Karpas-422 (cell line): ENCODE measurements at regions not wholly inside any gene's neighbourhood (a gene's known extent, or its start where the extent isn't known, plus 50 kb on each side); places are given as distances from the start of the nearest gene placed in this dataset.
"Not testable (repeated sequence)": the region's sequence is repeated elsewhere in the genome, so short reads cannot be mapped to it uniquely, and the experiment has no call there.

Experiments used
- DNase-seq: peaks from one replicate; pipeline ENCODE4 v3.0.0-alpha.2; 2015
- H2AFZ ChIP-seq: fragments of 200-600 bp; sonication (generic); 2 replicates; pipeline ENCODE4 v1.6.1; 2014; ENCODE audit warnings: antibody characterized with exemption, low read length, mixed read lengths
- H3K27ac ChIP-seq: fragments of 200-600 bp; sonication (generic); 2 replicates; pipeline ENCODE4 v1.5.1; 2014; ENCODE audit warnings: mild to moderate bottlenecking, low read length, moderate library complexity
- H3K27me3 ChIP-seq: fragments of 200-600 bp; sonication (generic); 2 replicates; pipeline ENCODE4 v1.6.1; 2014; ENCODE audit warnings: low read length, mixed read lengths
- H3K36me3 ChIP-seq: fragments of 200-600 bp; sonication (generic); 2 replicates; pipeline ENCODE4 v1.6.1; 2014; ENCODE audit warnings: low read length, mixed read lengths; ENCODE audit not compliant: insufficient read depth
- H3K4me1 ChIP-seq: fragments of 200-600 bp; sonication (generic); 2 replicates; pipeline ENCODE4 v1.6.1; 2014; ENCODE audit warnings: mild to moderate bottlenecking, low read length, mixed read lengths
- H3K4me2 ChIP-seq: fragments of 200-600 bp; sonication (generic); 2 replicates; pipeline ENCODE4 v1.6.1; 2014; ENCODE audit warnings: low read length, low read depth, mild to moderate bottlenecking; ENCODE audit not compliant: poor library complexity, severe bottlenecking
- H3K4me3 ChIP-seq: fragments of 200-600 bp; sonication (generic); 2 replicates; pipeline ENCODE4 v1.5.1; 2014; ENCODE audit warnings: mild to moderate bottlenecking, antibody characterized with exemption, low read length, mixed read lengths
- H3K79me2 ChIP-seq: fragments of 200-600 bp; sonication (generic); 2 replicates; pipeline ENCODE4 v1.6.1; 2014; ENCODE audit warnings: mild to moderate bottlenecking, low read length, mixed read lengths
- H3K9ac ChIP-seq: fragments of 200-600 bp; sonication (generic); 2 replicates; pipeline ENCODE4 v1.6.0; 2014; ENCODE audit warnings: low read length
- H3K9me2 ChIP-seq: fragments of 200-600 bp; sonication (generic), shearing (Covaris generic); replicated peaks from 2 replicates; pipeline ENCODE4 v1.6.0; 2014; ENCODE audit warnings: mild to moderate bottlenecking, low read length, moderate library complexity; ENCODE audit not compliant: insufficient read depth
- H3K9me3 ChIP-seq: fragments of 300-700, 200-600 bp; sonication (generic); 2 replicates; pipeline ENCODE4 v1.6.1; 2014; ENCODE audit warnings: low read length, mixed read lengths
- H4K20me1 ChIP-seq: fragments of 200-600 bp; sonication (generic); 2 replicates; pipeline ENCODE4 v1.6.1; 2014; ENCODE audit warnings: mild to moderate bottlenecking, antibody characterized with exemption, low read length, low read depth; ENCODE audit not compliant: insufficient read depth

GRCh38 chr4:132387060-132387459, 762.0 kb upstream of the PCDH10 start:
- Histone ChIP-seq H3K36me3 (no peaks in the 10 kb centered on the region), H4K20me1 (no peaks in the 10 kb centered on the region), H3K9ac (no peak overlapping the region), H3K4me3 (no peak overlapping the region), H3K79me2 (no peaks in the 10 kb centered on the region), H3K4me2 (no peak overlapping the region), H3K27ac (no peak overlapping the region), H2AFZ (peak overlapping the region; percentile 71; the same call in 1 of the 2 replicates), H3K9me3 (no peaks in the 10 kb centered on the region; the same call in 1 of the 2 replicates), H3K27me3 (no peaks in the 10 kb centered on the region), H3K9me2 (no peaks in the 10 kb centered on the region), H3K4me1 (no peaks in the 10 kb centered on the region)
- DNase-seq = no peak

GRCh38 chr4:132395561-132395960, 753.5 kb upstream of the PCDH10 start:
- Histone ChIP-seq H3K79me2 (no peaks in the 10 kb centered on the region), H2AFZ (peak overlapping the region; percentile 66; the same call in 1 of the 2 replicates), H3K27me3 (no peaks in the 10 kb centered on the region), H3K4me3 (no peak overlapping the region), H3K27ac (no peak overlapping the region), H3K9me3 (no peaks in the 10 kb centered on the region), H3K4me1 (no peaks in the 10 kb centered on the region), H3K4me2 (no peak overlapping the region), H3K9ac (no peak overlapping the region), H3K36me3 (no peaks in the 10 kb centered on the region), H3K9me2 (no peaks in the 10 kb centered on the region), H4K20me1 (no peaks in the 10 kb centered on the region)
- DNase-seq = no peak

GRCh38 chr4:132396636-132397035, 752.5 kb upstream of the PCDH10 start:
- H3K27ac ChIP-seq = no peak overlapping the region
- H3K9me2 ChIP-seq = no peaks in the 10 kb centered on the region
- H3K4me3 ChIP-seq = no peak overlapping the region
- no peaks in the 10 kb centered on the region for H3K4me1 ChIP-seq
- H3K4me2 ChIP-seq = no peak overlapping the region
- no peaks in the 10 kb centered on the region for H3K79me2 ChIP-seq
- no peak for DNase-seq
- H3K9ac ChIP-seq = no peak overlapping the region
- H2AFZ ChIP-seq = 0 out of 2 replicates have a peak overlapping the region, but pooled peaks have one; percentile 37
- no peaks in the 10 kb centered on the region for H3K9me3 ChIP-seq
- no peaks in the 10 kb centered on the region for H3K27me3 ChIP-seq
- no peaks in the 10 kb centered on the region for H3K36me3 ChIP-seq
- no peaks in the 10 kb centered on the region for H4K20me1 ChIP-seq

GRCh38 chr4:132417220-132417619, 731.9 kb upstream of the PCDH10 start:
- Histone ChIP-seq H4K20me1 (no peaks in the 10 kb centered on the region), H3K9ac (no peak overlapping the region), H3K4me1 (no peaks in the 10 kb centered on the region), H3K4me3 (no peak overlapping the region), H3K79me2 (no peaks in the 10 kb centered on the region), H3K36me3 (peaks cover 8% of the 10 kb centered on the region; the same call in 1 of the 2 replicates), H2AFZ (no peak overlapping the region), H3K27me3 (no peaks in the 10 kb centered on the region), H3K4me2 (no peak overlapping the region), H3K9me2 (no peaks in the 10 kb centered on the region), H3K27ac (no peak overlapping the region), H3K9me3 (peaks cover 42% of the 10 kb centered on the region)
- DNase-seq = no peak

- Histone ChIP-seq H3K27ac (no peak overlapping the region), H3K9me2 (no peaks in the 10 kb centered on the region), H2AFZ (no peak overlapping the region; the same call in 1 of the 2 replicates)
These were observed 722.0 kb upstream of the PCDH10 start for GRCh38 chr4:132427125-132427524.

GRCh38 chr4:132437117-132437516, 712.0 kb upstream of the PCDH10 start:
- Histone ChIP-seq H4K20me1 (no peaks in the 10 kb centered on the region), H3K79me2 (no peaks in the 10 kb centered on the region), H2AFZ (no peak overlapping the region), H3K4me2 (no peak overlapping the region), H3K9me3 (no peaks in the 10 kb centered on the region; the same call in 1 of the 2 replicates), H3K9me2 (no peaks in the 10 kb centered on the region), H3K27ac (no peak overlapping the region), H3K4me1 (no peaks in the 10 kb centered on the region), H3K9ac (no peak overlapping the region), H3K36me3 (no peaks in the 10 kb centered on the region), H3K4me3 (no peak overlapping the region), H3K27me3 (no peaks in the 10 kb centered on the region)
- no peak for DNase-seq

More at GRCh38 chr4:132427125-132427524, 722.0 kb upstream of the PCDH10 start:
- Histone ChIP-seq H3K4me1 (no peaks in the 10 kb centered on the region), H3K27me3 (no peaks in the 10 kb centered on the region), H3K4me3 (no peak overlapping the region), H3K9ac (no peak overlapping the region), H3K36me3 (no peaks in the 10 kb centered on the region), H3K4me2 (no peak overlapping the region), H3K9me3 (peaks cover 8% of the 10 kb centered on the region), H3K79me2 (no peaks in the 10 kb centered on the region), H4K20me1 (no peaks in the 10 kb centered on the region)
- DNase-seq = no peak

GRCh38 chr4:132445386-132445785, 703.7 kb upstream of the PCDH10 start:
- DNase-seq = no peak
- Histone ChIP-seq H3K27me3 (no peaks in the 10 kb centered on the region), H2AFZ (peak overlapping the region; percentile 57), H3K79me2 (no peaks in the 10 kb centered on the region), H3K27ac (no peak overlapping the region), H3K9me3 (peaks cover 25% of the 10 kb centered on the region), H3K9me2 (no peaks in the 10 kb centered on the region), H3K9ac (no peak overlapping the region), H3K36me3 (no peaks in the 10 kb centered on the region), H3K4me3 (no peak overlapping the region), H3K4me2 (no peak overlapping the region), H3K4me1 (no peaks in the 10 kb centered on the region), H4K20me1 (no peaks in the 10 kb centered on the region)

- DNase-seq = not testable (repeated sequence)
These were observed 691.1 kb upstream of the PCDH10 start for GRCh38 chr4:132457987-132458386.

GRCh38 chr4:132479543-132479942, 669.6 kb upstream of the PCDH10 start:
- no peaks in the 10 kb centered on the region for H3K9me3 ChIP-seq
- H3K36me3 ChIP-seq = no peaks in the 10 kb centered on the region
- no peak overlapping the region for H3K4me2 ChIP-seq
- H3K27ac ChIP-seq = no peak overlapping the region
- H2AFZ ChIP-seq = no peak overlapping the region
- H3K9me2 ChIP-seq = no peaks in the 10 kb centered on the region
- no peak for DNase-seq
- H3K27me3 ChIP-seq = no peaks in the 10 kb centered on the region
- no peaks in the 10 kb centered on the region for H3K79me2 ChIP-seq
- no peak overlapping the region for H3K4me3 ChIP-seq
- H3K4me1 ChIP-seq = no peaks in the 10 kb centered on the region
- H4K20me1 ChIP-seq = no peaks in the 10 kb centered on the region
- no peak overlapping the region for H3K9ac ChIP-seq

More at GRCh38 chr4:132457987-132458386, 691.1 kb upstream of the PCDH10 start:
- H3K4me3 ChIP-seq, H3K4me1 ChIP-seq, H3K27me3 ChIP-seq, H3K9me2 ChIP-seq, H3K36me3 ChIP-seq, H3K9me3 ChIP-seq, H4K20me1 ChIP-seq, H2AFZ ChIP-seq, H3K79me2 ChIP-seq, H3K4me2 ChIP-seq, H3K27ac ChIP-seq, H3K9ac ChIP-seq: not testable (repeated sequence)
